ENCODE measurements at regions not wholly inside any gene's neighbourhood (a gene's known extent, or its start where the extent isn't known, plus 50 kb on each side); places are given as distances from the start of the nearest gene placed in this dataset.
A peak's percentile ranks its signal among the peaks of the same experiment; 100 is the strongest.
"Not testable (repeated sequence)": the region's sequence is repeated elsewhere in the genome, so short reads cannot be mapped to it uniquely, and the experiment has no call there.

DNA sequence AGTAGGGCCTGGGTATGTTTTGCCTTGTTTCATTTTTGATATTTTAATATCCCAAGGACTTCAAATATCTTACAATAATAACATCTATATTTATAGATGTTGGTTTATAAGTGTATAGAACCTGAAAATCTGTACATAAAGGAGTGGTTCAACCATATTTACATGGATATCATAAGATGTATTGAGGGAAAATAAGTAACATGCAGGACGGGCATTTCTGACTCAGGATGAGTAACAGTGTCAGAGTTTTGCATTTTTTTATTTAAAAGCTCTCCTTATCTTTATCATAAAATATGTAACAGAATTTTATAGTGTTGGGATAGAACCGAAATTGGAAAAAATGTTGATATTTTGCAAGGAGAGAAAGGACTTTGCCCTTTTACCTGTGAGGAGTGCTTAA lies 1438.7 kb downstream of the REEP3 start:
- DNase-seq (ENCODE audit: low read depth) = no peak

DNA sequence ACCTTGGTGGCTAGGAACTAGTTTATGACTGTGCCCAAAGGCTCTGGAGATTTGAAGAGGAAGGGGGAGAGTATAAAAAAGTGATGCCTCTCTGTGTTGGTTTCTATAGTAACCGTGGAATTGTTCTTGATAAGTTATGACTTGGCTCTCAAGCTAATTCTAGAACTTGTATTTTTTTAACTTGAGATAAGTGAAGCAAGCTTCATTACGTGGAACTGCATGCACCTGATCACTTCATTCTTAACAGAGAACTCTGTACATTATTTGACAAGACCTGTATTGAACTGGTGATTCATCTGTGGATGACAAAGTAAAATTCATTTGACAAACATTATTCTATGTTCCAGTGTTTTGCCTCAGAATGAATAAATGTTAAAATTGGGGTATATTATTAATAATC lies 1452.2 kb downstream of the REEP3 start:
- DNase-seq (ENCODE audit: low read depth) = no peak

DNA sequence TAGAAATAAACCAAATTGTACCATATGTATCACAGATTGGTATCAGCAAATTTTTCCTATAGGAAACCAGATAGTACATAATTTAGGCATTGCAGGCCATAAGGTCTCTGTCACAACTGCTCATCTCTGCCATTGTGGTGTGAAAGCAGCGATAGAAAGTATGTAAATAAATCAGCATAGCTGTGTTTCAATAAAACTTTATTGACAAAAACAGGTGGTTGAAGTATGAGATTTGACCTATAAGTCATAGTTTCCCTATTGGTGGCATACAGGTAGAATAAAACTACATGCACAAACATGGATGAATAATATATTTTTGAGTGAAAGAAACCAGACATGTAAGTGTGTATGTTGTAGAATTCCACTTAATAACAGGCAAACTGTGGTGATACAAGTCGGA lies 1454.9 kb downstream of the REEP3 start:
- DNase-seq (ENCODE audit: low read depth) = no peak

DNA sequence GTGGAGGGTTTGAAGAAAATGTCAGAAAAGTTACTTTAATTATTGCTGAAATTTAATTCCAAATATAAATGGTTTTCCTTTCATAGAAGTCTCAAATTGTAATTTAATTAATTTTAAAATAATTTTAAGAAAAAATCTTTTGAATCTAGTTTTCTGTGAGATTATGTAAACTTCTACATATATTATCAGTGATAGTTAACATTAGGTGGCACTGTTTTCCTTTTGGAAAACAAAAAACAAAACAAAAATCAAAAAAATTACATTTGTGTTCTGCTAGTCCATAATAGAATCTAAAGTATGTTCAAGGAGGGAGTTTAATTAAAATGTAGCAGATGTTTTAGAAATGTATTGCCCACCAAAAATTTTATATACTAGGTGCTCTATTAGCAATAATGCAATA lies 1456.7 kb downstream of the REEP3 start:
- peak; percentile 12 for DNase-seq (ENCODE audit: low read depth)

DNA sequence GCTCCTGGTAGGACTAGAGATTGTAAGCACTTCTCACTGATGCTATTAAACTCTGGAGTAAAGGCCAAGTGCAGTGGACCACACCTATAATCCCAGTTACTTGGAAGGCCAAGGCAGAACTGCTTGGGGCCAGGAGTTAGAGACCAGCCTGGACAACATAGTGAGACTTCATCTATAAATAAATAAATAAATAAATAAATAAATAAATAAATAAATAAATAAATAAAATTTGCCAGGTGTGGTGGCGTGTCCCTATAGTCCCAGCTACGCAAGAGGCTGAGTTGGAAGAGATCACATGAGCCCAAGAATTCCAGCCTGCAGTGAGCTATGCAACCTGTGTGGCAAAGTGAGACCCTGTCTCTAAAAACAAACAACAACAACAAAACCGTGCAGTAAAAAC lies 1475.7 kb downstream of the REEP3 start:
- no peak for DNase-seq (ENCODE audit: low read depth)

DNA sequence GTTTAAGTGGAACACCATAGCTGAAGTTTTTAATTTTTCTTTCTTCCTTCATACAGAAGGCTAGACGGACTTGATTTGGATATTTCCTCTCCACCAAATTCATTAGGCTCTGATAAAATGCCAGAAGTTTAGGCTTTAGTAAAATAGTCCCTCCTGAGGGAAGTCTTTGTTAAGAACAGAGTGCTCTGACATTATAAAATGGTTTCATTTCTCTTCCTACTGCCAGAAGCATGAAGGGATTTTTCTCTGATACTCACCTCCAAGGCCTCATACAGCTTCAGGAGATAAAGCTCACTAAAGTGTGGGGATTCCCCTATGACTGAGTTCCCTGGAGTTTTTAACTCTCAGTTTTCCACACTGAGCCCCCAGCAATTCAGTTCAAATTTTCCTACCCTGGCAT lies 1489.6 kb downstream of the REEP3 start:
- no peak for DNase-seq (ENCODE audit: low read depth)

DNA sequence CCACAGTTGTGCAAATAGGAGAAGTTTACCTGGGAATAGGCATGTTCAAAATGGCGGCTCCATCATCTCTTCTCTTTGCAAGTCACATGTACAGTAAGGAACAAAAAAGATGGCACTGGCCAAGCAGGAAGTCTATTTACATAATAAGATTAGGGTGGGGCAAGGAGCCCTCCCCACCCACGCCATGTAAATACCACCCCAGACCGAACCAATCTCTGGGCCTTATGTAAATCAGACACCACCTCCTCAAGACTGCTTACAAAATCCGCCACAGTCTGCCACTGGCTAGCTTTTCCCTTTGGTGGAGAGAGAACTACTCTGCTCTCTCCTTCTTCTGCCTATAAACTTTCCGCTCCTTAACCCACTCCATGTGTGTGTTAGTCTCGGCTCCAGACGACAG lies 1496.3 kb downstream of the REEP3 start:
- DNase-seq (ENCODE audit: low read depth) = no peak

DNA sequence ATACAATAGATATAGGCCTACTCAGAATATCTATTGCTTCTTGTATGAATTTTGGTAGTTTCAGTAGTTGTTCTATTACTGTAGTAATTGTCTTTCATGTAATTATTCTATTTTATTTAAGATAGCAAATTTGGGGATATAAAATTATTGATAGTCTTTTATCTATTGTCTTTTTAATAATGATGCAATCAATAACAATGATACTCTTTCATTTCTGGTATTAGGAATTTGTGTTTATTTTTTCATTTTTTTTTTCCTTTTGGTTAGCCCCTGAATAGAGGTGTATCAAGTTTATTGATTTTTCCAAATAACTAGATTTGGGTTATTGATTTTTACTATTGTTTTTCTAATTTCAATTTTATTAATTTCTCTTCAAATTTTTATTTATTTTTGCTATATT lies 1503.7 kb downstream of the REEP3 start:
- no peak for DNase-seq (ENCODE audit: low read depth)

DNA sequence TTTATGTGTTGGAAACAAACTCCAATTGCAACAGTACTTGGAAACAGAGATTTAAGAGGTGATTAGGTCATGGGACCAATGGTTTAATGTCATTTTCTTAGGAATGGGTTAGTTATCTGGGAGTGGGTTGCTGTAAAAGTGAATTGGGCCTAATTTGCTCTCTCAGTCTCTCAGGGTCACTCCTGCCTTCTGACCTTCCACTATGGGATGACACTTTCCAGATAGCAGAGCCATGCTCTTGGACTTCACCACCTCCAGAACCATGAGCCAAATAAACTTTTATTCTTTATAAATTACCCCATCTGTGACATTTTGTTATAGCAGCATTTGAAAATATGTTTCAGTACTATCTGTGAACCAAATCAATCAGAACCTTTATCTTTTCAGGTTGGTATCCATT lies 1509.1 kb downstream of the REEP3 start:
- DNase-seq (ENCODE audit: low read depth) = no peak

DNA sequence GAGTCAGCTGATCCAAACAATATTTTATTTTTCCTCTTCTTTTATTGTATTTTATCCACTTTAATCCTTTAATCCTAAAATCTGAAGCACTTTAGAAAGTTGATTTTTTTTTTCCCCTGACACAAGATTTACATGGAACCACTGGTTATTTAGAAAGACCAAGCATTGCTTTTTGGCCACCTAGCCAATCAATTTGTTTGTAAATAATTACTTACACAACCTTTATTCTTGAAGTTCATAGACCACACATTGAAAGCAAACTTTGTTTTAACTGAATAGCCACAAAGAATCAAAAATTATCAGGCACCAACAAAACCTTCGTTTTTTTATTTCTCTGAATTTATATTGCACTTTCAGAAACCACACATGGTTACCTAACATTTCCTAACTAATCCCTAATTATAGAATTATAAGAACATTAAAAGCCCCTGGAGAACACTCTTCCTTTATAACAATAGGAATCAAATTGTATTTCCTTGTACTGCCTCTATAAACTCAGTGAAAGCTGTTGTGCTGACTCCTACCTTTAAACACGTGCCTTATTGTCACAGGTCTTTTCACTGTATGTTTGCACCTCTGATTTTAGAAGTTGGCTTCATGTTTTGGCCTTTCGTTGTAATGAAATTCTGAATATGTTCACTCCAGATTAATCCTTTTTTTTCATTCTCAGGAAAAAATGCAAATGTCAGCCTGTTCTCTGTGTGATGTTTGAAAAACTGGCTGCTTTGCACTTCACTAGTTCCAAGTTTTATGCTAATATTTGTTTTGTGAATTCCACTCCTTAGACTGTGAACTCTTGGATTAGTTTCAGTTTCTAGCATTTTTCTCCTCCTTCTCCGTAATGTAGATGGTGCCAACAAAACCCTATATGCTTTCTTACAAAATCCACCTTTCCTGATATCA lies 1511.9 kb downstream of the REEP3 start:
- no peak for DNase-seq (ENCODE audit: low read depth)

DNA sequence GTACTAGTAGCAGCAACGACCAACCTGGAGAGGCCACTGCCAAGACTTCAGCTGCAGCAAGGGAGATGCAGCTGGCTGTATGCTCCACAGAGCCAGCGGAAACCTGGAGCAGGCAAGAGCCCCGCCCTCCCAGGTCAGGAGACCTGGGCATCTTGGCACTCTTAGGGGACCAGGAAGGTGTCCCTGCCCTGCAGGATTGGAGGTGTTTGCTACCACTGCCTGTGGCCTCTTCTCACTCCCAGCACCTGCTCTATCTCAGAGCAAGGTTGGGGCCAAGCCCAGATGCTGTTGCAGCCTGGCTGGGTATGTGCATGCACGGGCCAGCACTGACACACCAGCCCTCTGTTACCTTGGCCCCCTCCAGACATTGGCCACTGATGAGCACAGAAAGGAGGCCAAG lies 1512.8 kb downstream of the REEP3 start:
- no peak for DNase-seq (ENCODE audit: low read depth)

DNA sequence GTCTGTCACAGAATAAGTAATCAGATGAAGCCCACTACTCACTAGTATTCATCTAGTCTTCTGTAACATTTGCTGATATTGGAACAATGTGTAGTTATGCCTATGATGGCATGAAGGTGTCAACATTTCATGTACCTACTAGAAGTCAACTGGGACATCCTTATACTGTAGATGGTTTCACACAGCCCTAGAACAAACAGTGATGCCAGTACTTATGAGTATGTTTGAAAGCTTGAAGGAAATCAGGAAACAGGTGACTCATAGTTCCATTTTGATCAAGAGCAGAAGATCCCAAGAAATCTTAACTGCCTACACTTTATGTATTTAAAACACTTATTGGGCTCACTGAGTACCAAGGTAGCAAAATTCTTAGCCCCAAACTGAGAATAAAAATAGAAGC lies 1519.6 kb downstream of the REEP3 start:
- no peak for DNase-seq (ENCODE audit: low read depth)

DNA sequence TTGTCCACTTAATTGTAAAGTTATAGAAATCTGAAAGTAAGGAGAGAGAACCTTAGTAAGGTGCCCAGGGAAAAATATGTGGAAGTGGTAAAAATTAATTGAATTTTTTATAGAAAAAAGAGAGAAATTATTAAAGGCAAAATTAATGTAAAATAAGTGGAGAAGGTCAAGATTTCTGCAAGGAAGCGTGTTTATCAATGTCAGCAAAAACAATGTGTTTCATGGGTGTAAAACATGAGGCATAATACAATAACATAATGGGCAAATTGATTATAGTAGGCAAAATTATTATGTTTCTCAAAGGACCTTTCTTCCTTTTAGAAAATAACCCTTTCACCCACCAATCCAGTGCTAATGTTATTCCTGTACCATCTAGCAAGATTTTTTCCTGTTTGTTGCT lies 1520.1 kb downstream of the REEP3 start:
- DNase-seq (ENCODE audit: low read depth) = no peak

DNA sequence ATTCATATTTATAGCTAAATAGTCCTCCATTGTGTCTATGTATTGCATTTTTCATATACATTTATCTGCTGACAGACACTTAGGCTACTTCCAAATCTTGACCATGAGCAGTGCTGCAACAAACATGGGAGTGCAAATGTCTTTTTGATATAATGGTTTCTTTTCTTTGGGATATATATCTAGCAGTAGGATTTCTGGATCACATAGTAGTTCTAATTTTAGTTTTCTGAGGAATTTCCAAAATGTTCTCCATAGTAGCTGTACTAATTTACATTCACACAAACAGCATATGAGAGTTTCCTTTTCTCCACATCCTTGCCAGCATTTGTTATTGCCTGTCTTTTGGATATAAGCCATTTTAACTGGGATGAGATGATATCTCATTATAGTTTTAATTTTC lies 1521.3 kb downstream of the REEP3 start:
- DNase-seq (ENCODE audit: low read depth) = no peak

DNA sequence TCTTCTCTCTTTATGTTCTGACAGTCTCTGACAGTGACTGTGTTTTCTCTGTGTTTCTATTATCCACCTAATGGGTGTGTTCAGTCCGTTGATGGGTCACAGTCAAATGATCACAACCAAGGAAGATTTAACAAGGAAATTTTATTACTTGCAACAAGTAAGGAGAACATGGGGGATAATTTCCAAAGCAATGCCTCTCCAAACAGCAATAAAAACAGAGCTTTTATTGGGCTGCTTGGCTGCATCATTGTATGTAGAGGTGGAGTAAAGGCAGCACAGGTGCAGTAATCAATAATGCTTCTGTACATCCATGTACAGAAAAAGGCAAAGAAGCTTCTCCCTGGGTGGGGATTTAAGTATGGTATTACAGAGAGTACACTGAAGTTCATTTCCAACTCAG lies 1525.6 kb downstream of the REEP3 start:
- no peak for DNase-seq (ENCODE audit: low read depth)

DNA sequence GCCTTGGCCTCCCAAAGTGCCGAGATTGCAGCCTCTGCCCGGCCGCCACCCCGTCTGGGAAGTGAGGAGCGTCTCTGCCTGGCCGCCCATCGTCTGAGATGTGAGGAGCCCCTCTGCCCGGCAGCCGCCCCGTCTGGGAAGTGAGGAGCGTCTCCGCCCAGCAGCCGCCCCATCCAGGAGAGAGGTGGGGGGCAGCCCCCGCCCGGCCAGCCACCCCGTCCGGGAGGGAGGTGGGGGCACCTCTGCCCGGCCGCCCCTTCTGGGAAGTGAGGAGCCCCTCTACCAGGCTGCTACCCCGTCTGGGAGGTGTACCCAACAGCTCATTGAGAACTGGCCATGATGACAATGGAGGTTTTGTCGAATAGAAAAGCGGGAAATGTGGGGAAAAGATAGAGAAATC lies 1530.9 kb downstream of the REEP3 start:
- not testable (repeated sequence) for DNase-seq (ENCODE audit: low read depth)

DNA sequence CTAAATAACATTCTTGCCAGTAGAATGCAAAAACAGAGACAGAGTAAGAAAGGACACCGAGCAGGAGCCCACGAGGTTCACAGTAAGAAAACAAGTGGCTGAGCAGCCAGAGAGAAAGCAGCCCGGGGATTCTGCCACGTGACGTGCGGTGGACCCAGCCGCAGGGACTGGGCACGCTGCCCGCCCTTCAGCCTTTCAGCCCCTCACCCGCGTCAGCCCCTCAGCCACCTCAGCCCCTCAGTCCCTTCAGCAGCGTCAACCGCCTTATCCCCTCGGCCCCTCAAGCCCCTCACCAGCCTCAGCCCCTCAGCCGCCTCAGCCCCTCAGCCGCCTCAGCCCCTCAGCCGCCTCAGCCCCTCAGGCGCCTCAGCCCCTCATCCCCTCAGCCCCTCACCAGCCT lies 1532.2 kb downstream of the REEP3 start:
- DNase-seq (ENCODE audit: low read depth) = not testable (repeated sequence)

DNA sequence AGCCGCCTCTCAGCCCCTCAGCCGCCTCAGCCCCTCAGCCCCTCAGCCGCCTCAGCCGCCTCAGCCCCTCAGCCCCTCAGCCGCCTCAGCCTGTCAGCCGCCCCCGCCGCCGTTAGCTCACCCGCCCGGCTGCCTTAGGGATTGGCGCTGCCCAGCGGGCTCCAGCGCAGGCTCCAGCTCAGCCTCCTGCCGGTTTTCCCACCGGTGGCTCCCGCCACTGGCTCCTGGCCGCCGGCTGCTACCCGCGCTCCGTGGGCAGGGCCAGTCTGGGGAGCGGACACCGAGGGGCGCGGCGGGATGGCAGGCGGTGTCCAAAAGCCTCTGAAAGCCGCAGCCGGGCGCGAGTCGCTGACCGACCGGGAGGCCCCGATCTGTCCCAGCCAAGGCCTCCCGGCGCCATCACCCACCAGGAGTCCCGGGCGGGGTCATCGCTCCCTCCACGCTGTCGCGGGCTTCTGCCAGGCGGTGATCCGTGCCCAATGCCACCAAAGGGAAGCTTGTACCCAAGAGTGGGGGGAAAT lies 1532.7 kb downstream of the REEP3 start:
- not testable (repeated sequence) for DNase-seq (ENCODE audit: low read depth)

DNA sequence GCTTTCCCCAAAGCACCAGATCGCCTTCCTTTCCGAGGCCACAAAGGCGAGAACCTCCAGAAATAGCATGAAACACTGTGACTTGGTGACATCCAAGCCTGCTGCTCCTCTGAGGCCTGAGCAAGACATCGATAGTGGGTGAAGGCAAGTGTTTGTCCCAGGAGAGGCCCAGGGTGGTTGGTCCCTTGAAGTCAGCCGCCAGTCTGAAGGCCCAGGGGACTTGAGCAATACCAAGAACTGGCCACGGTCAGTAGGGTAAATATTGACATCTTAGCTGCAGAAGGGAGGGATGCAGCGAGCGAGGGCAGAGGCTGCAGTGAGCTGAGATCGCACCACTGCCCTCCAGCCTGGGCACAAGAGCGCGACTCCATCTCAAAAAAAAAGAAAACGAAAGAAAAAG lies 1533.5 kb downstream of the REEP3 start:
- DNase-seq (ENCODE audit: low read depth) = not testable (repeated sequence)

DNA sequence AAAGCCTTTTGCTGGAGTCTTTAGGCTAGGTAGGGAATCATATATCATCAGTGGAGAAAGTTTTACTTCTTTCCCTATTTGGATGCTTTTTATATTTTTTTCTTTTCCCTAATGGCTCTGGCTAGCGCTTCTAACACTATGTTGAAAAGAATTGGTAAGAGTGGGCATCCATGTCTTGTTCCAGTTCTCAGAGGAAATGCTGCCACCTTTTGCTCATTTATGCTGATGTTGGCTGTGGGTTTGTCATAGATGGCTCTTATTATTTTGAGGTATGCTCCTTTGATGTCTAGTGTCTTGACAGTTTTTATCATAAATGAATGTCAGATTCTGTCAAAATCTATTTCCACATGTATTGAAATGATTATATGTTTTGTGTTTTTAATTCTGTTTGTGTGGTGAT lies 1544.1 kb downstream of the REEP3 start:
- DNase-seq (ENCODE audit: low read depth) = no peak

DNA sequence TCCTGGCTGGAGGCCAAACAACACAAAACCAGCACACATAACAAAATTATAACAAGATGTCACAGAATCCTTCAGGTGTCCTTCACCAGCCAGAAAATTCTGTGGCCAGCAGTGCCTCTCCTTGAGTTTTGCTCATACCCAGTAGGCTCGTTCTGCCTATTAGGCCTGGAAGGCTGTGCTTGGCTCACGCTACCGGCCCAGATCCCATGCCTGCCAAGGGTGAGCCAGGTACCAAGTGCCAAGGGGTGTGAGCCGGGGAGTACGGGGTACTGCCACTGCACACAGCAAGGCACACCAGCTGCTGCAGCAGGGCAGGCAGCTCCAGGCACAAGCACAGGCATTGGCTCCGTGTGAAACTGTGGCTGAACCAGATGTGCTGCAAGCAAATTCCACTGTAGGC lies 1562.0 kb downstream of the REEP3 start:
- DNase-seq (ENCODE audit: low read depth) = no peak

DNA sequence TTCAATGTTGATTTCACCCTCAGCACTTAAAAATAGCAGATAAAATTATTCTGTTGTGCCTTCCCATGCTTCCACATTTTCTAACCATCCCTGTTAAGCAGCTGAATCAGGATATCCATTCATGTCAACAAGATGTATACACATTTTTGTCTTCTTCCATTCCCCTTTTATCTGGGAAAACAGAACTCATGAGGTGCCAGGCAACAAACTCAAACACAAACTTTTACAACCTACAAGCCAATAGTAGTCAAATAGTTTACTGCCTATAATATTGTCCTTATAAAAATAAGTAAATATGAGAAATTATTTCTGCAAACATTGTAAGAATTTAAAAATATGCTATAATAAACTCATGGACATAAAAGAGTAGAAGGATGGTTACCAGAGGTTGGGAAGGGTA lies 1569.8 kb downstream of the REEP3 start:
- no peak for DNase-seq (ENCODE audit: low read depth)

DNA sequence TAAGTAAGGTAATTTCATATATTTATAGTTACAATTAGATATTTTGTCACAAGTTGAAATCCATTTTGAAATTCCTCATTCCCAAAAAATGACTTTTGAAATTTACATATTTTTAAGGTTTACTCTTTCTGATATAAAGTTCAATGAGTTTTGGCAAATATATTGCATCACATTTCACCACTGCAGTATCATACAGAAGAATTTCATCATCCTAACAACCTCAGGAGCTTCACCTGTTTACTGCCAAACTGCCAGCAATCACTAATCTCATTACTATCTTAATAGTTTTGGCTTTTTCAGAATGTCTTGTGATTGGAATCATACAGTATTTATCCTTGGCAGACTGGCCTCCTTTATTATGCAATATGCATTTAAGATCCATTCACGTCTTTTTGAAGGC lies 1578.9 kb downstream of the REEP3 start:
- no peak for DNase-seq (ENCODE audit: low read depth)
